Trophoblast cell (in vitro differentiated cells and primary cell): ENCODE measurements at regions not wholly inside any gene's neighbourhood (a gene's known extent, or its start where the extent isn't known, plus 50 kb on each side); places are given as distances from the start of the nearest gene placed in this dataset.

Experiments used
- DNase-seq, 2 donors: peaks; one replicate each; pipeline ENCODE4 v3.0.0-alpha.2; 2016
- H2AFZ ChIP-seq: 2 replicates; pipeline ENCODE4 v1.6.1; 2013; ENCODE audit warnings: low read length, moderate library complexity, mild to moderate bottlenecking; ENCODE audit not compliant: insufficient read depth, poor library complexity
- H2AK5ac ChIP-seq: 2 replicates; pipeline ENCODE4 v1.6.1; 2013; ENCODE audit warnings: mild to moderate bottlenecking, low read length
- H2BK120ac ChIP-seq: 2 replicates; pipeline ENCODE4 v1.6.1; 2013; ENCODE audit warnings: low read length, mild to moderate bottlenecking, moderate library complexity; ENCODE audit not compliant: insufficient read depth, poor library complexity
- H2BK12ac ChIP-seq: 2 replicates; pipeline ENCODE4 v1.6.1; 2013; ENCODE audit warnings: mild to moderate bottlenecking, low read length, moderate library complexity
- H2BK5ac ChIP-seq: 2 replicates; pipeline ENCODE4 v1.6.1; 2013; ENCODE audit warnings: low read length, low read depth, moderate library complexity, mild to moderate bottlenecking; ENCODE audit not compliant: poor library complexity
- H3K14ac ChIP-seq: 2 replicates; pipeline ENCODE4 v1.6.1; 2013; ENCODE audit warnings: mild to moderate bottlenecking, low read length
- H3K18ac ChIP-seq: 2 replicates; pipeline ENCODE4 v1.6.1; 2013; ENCODE audit warnings: mild to moderate bottlenecking, low read length
- H3K23ac ChIP-seq: 2 replicates; pipeline ENCODE4 v1.6.1; 2013; ENCODE audit warnings: low read length
- H3K27ac ChIP-seq: 2 replicates; pipeline ENCODE4 v1.5.1; 2013; ENCODE audit warnings: low read depth, mild to moderate bottlenecking, inconsistent platforms, low read length, moderate library complexity
- H3K27me3 ChIP-seq: 2 replicates; pipeline ENCODE4 v1.6.1; 2013; ENCODE audit warnings: inconsistent platforms, mild to moderate bottlenecking, low read length, moderate library complexity; ENCODE audit not compliant: insufficient read depth
- H3K36me3 ChIP-seq, 2 experiments: 1 replicate in 1 of 2; 2 replicates in 1 of 2; pipeline ENCODE4 v1.6.1; 2013; ENCODE audit warnings: low read length in 2 of 2, mild to moderate bottlenecking in 2 of 2, moderate library complexity in 1 of 2; ENCODE audit not compliant: insufficient read depth in 2 of 2, control insufficient read depth in 1 of 2
- H3K4ac ChIP-seq: 2 replicates; pipeline ENCODE4 v1.6.1; 2013; ENCODE audit warnings: low read depth, mild to moderate bottlenecking, low read length, moderate library complexity
- H3K4me1 ChIP-seq, 2 experiments: 1 replicate in 1 of 2; 2 replicates in 1 of 2; pipeline ENCODE4 v1.6.1; 2013; ENCODE audit warnings: low read length in 2 of 2, mild to moderate bottlenecking in 2 of 2, moderate library complexity in 1 of 2; ENCODE audit not compliant: insufficient read depth in 2 of 2, control insufficient read depth in 1 of 2
- H3K4me2 ChIP-seq: 2 replicates; pipeline ENCODE4 v1.6.1; 2013; ENCODE audit warnings: inconsistent platforms, mild to moderate bottlenecking, low read length, moderate library complexity
- H3K4me3 ChIP-seq: 2 replicates; pipeline ENCODE4 v1.5.1; 2013; ENCODE audit warnings: mild to moderate bottlenecking, low read depth, low read length, inconsistent platforms
- H3K79me1 ChIP-seq: one replicate; pipeline ENCODE4 v1.6.1; 2013; ENCODE audit warnings: low read length
- H3K79me2 ChIP-seq: 2 replicates; pipeline ENCODE4 v1.6.1; 2013; ENCODE audit warnings: low read length, mild to moderate bottlenecking; ENCODE audit not compliant: control insufficient read depth, insufficient read depth, poor library complexity
- H3K9ac ChIP-seq: 2 replicates; pipeline ENCODE4 v1.6.1; 2013; ENCODE audit warnings: mild to moderate bottlenecking, low read length
- H3K9me3 ChIP-seq: 2 replicates; pipeline ENCODE4 v1.6.1; 2013; ENCODE audit warnings: low read depth, mild to moderate bottlenecking, control low read depth, inconsistent platforms, low read length; ENCODE audit not compliant: insufficient read depth
- H4K12ac ChIP-seq: 2 replicates; pipeline ENCODE4 v1.6.1; 2013; ENCODE audit warnings: low read depth, mild to moderate bottlenecking, low read length, moderate library complexity
- H4K8ac ChIP-seq: 2 replicates; pipeline ENCODE4 v1.6.1; 2013; ENCODE audit warnings: low read depth, mild to moderate bottlenecking, low read length, moderate library complexity
- H4K91ac ChIP-seq: one replicate; pipeline ENCODE4 v1.6.1; 2013; ENCODE audit warnings: low read depth, mild to moderate bottlenecking, low read length, moderate library complexity
- WGBS: extraction: QIAGEN DNeasy Blood & Tissue Kit; methylation state at CpG from one replicate; pipeline ENCODE4 v1.1.7; 2013; ENCODE audit warnings: missing lambda C conversion rate; ENCODE audit not compliant: insufficient read length, insufficient coverage; ENCODE audit errors: extremely low coverage; 5-methylcytosine and 5-hydroxymethylcytosine counted together

DNA sequence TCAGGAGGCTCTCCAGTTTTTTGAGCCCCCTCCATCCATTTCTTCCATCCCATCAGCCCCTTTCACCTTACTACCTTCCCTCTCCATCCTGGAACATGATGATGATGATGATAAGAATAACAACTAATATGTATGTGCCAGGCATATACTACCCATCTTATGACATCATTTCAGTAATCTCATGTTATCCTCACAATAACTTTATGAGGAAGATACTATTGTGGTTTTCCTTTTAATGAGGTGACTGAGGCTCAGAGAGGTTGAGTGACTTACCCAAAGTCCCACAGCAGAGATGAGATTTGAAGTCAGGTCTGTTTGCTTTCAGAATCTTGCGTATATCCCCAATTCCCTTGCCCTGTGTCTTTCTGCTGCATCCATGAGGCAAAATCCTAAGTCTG lies 55.1 kb downstream of the RTL9 start:
- H2AFZ ChIP-seq: no peak overlapping the region
- H2AK5ac ChIP-seq: no peak overlapping the region
- no peak overlapping the region for H2BK120ac ChIP-seq
- no peak overlapping the region for H2BK5ac ChIP-seq
- H4K91ac ChIP-seq: no peak overlapping the region
- no peaks in the 10 kb centered on the region for H3K36me3 ChIP-seq
- no peak overlapping the region for H3K9ac ChIP-seq
- H3K27ac ChIP-seq: no peak overlapping the region
- no peak overlapping the region for H3K4ac ChIP-seq
- H3K4me3 ChIP-seq: no peak overlapping the region
- DNase-seq: no peak
- no CpG with 5 or more reads among the region's 1 CpG for WGBS
- H3K4me2 ChIP-seq: no peak overlapping the region
- no peak overlapping the region for H4K12ac ChIP-seq
- peaks cover 0 to 5% of the 10 kb centered on the region in 2 experiments for H3K4me1 ChIP-seq
- H4K8ac ChIP-seq: no peak overlapping the region
- H3K27me3 ChIP-seq: no peaks in the 10 kb centered on the region
- no peak overlapping the region for H3K18ac ChIP-seq
- H3K79me1 ChIP-seq: no peaks in the 10 kb centered on the region
- H3K9me3 ChIP-seq: no peaks in the 10 kb centered on the region
- H3K14ac ChIP-seq: no peak overlapping the region
- no peak overlapping the region for H3K23ac ChIP-seq
- H3K79me2 ChIP-seq: no peaks in the 10 kb centered on the region
- no peak overlapping the region for H2BK12ac ChIP-seq

DNA sequence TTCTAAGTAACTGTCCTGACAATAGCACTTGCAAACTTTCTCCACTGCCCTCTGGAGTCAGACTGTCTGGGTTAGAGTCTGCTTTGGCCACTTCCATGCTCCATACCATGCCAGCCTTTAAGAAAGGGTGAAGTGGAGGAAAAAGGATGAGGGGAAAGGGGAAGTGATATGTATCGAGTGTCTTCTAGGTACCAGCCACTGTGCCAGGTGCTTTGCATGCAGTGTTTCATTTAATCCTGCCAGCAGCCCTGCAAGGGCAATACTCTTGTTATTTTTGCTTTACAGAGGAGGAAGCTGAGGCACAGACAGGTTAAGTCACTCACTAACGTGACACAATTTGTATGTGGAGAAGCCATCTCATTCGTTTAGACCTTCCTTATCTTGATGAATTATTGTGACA lies 55.6 kb downstream of the RTL9 start:
- no peaks in the 10 kb centered on the region for H3K79me1 ChIP-seq
- H2BK12ac ChIP-seq: no peak overlapping the region

DNA sequence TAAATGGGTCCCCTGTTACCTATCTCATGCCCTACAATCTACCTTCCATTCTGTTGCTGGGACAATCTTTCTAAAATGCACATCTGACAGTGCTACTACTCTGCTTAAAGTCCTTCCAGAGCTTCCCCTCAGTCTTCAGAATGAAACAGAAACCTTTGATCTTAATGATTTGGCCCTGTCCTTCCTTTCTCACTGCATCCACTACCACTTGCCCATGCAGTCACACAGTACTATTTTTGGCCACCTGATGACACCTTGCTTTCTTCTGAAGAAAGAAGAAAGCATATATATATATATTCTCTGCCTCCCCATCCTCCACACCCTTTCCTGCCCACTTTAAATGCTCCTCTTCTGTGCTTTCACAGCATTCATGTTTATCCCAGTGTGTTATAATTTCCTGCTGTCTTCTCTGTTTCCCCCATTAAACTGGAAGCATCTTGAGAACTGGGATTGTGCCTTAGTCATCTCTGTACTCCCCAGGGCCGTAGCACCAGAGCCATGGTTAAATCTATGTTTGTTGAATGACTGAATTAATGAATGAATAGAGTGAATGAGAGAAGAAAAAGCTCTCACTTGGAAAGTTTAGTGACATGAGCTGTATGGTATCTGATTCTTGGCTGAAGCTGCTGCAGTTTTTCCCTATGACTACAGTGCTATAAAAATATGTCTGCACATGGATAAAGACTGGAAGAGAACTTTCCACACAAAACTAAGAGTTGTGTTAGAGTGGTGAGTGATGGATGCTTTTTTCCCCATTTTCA lies 56.2 kb downstream of the RTL9 start:
- Histone ChIP-seq H3K4ac (no peak overlapping the region), H2BK120ac (no peak overlapping the region), H3K27me3 (no peaks in the 10 kb centered on the region), H3K23ac (no peak overlapping the region), H2BK12ac (no peak overlapping the region), H3K36me3 (no peaks in the 10 kb centered on the region), H2BK5ac (no peak overlapping the region), H3K4me3 (no peak overlapping the region), H2AFZ (no peak overlapping the region), H3K9me3 (no peaks in the 10 kb centered on the region), H3K18ac (no peak overlapping the region), H3K9ac (no peak overlapping the region), H3K4me1 (peaks cover 0 to 3% of the 10 kb centered on the region in 2 experiments), H4K8ac (no peak overlapping the region), H4K12ac (no peak overlapping the region), H3K27ac (no peak overlapping the region), H2AK5ac (no peak overlapping the region), H4K91ac (no peak overlapping the region), H3K79me1 (no peaks in the 10 kb centered on the region), H3K14ac (no peak overlapping the region), H3K4me2 (no peak overlapping the region), H3K79me2 (no peaks in the 10 kb centered on the region)
- no peak for DNase-seq
- WGBS: no CpG with 5 or more reads among the region's 1 CpG

More for the DNA sequence above, 55.6 kb downstream of the RTL9 start:
- no peak overlapping the region for H3K18ac ChIP-seq
- H3K9ac ChIP-seq: no peak overlapping the region
- H3K36me3 ChIP-seq: no peaks in the 10 kb centered on the region
- no peak for DNase-seq
- no peaks in the 10 kb centered on the region for H3K27me3 ChIP-seq
- no peaks in the 10 kb centered on the region for H3K79me2 ChIP-seq
- H2AK5ac ChIP-seq: no peak overlapping the region
- no peak overlapping the region for H3K4me3 ChIP-seq
- H2AFZ ChIP-seq: no peak overlapping the region
- peaks cover 0 to 6% of the 10 kb centered on the region in 2 experiments for H3K4me1 ChIP-seq
- H2BK120ac ChIP-seq: no peak overlapping the region
- H3K23ac ChIP-seq: no peak overlapping the region
- no peak overlapping the region for H3K27ac ChIP-seq
- H3K14ac ChIP-seq: no peak overlapping the region
- no peaks in the 10 kb centered on the region for H3K9me3 ChIP-seq
- H4K8ac ChIP-seq: no peak overlapping the region
- WGBS: no CpG with 5 or more reads among the region's 3 CpGs
- no peak overlapping the region for H4K91ac ChIP-seq
- H4K12ac ChIP-seq: no peak overlapping the region
- H2BK5ac ChIP-seq: no peak overlapping the region
- no peak overlapping the region for H3K4ac ChIP-seq
- no peak overlapping the region for H3K4me2 ChIP-seq

DNA sequence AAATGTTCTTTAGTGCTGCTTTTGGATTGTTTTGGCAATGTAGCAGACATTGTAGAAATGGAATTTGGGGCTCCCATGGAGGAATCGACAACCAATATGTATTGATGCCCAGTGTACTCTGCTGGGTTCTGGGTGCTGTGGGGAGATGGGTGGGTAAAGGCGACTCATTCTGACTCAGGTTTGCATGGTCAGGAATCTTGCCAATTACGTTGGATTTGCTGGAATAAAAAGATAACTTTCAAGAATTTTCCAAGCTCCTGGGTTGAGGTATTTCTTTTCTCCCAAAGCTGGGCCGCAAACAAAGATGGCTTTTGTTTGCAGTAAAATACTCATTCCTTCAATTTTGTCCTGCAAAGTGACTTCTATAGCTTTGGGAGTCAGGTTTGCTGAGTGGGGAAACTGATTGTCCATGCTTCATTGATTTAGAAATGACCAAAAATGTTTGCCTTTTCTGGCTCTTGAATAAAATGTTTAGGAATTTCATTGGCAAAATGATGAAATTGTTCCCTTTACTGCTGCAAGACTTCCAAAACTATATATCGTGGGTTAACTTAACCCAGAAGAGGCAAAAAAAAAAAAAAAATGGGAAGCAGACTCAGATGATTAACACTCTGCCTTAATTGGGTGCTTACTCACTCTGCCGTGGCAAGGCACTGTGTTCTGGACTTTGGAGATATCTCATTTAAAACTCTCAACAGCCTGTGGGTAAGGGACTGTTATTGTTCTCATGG lies 57.0 kb downstream of the RTL9 start:
- no peak overlapping the region for H4K8ac ChIP-seq
- no peaks in the 10 kb centered on the region for H3K27me3 ChIP-seq
- no peak overlapping the region for H3K9ac ChIP-seq
- no peaks in the 10 kb centered on the region for H3K79me2 ChIP-seq
- H3K9me3 ChIP-seq: no peaks in the 10 kb centered on the region
- no peak overlapping the region for H2BK120ac ChIP-seq
- H2AFZ ChIP-seq: no peak overlapping the region
- no peak overlapping the region for H2BK5ac ChIP-seq
- no peak for DNase-seq
- H3K4me2 ChIP-seq: no peak overlapping the region
- H4K12ac ChIP-seq: no peak overlapping the region
- no peaks in the 10 kb centered on the region for H3K79me1 ChIP-seq
- H2BK12ac ChIP-seq: no peak overlapping the region
- WGBS: no CpG with 5 or more reads among the region's 6 CpGs
- H4K91ac ChIP-seq: no peak overlapping the region
- H3K4me3 ChIP-seq: no peak overlapping the region
- H3K14ac ChIP-seq: no peak overlapping the region
- H3K4me1 ChIP-seq: peaks cover 0 to 3% of the 10 kb centered on the region in 2 experiments
- H3K23ac ChIP-seq: no peak overlapping the region
- H3K4ac ChIP-seq: no peak overlapping the region
- no peak overlapping the region for H3K27ac ChIP-seq
- H3K36me3 ChIP-seq: no peaks in the 10 kb centered on the region
- no peak overlapping the region for H3K18ac ChIP-seq
- no peak overlapping the region for H2AK5ac ChIP-seq
